ENCODE measurements at regions not wholly inside any gene's neighbourhood (a gene's known extent, or its start where the extent isn't known, plus 50 kb on each side); places are given as distances from the start of the nearest gene placed in this dataset.

GRCh38 chr10:1952126-1953095, 215.1 kb upstream of the ADARB2 start:
- no peaks in the 10 kb centered on the region for H3K4me1 Mint-ChIP-seq
- Histone ChIP-seq H3K4me2 (no peak overlapping the region), H3K4me1 (ENCODE audit: insufficient read depth) (no peaks in the 10 kb centered on the region), H3K4me3 (no peak overlapping the region), H3F3A (replicated peaks; ENCODE audit: low read depth) (no peaks in the 10 kb centered on the region), H3K36me3 (ENCODE audit: insufficient read depth) (no peaks in the 10 kb centered on the region), H3K27me3 (ENCODE audit: insufficient read depth) (no peaks in the 10 kb centered on the region), H2AFZ (no peak overlapping the region), H3K27ac (ENCODE audit: low read depth) (no peak overlapping the region), H3K9me2 (ENCODE audit: insufficient read depth) (no peaks in the 10 kb centered on the region), H3K79me2 (replicated peaks; ENCODE audit: insufficient read depth) (no peaks in the 10 kb centered on the region), H4K20me1 (replicated peaks; ENCODE audit: insufficient read depth) (no peaks in the 10 kb centered on the region)
- TF ChIP-seq POLR2AphosphoS5 (IDR thresholded peaks at IDR 0.05; ENCODE audit: low read depth) (no peak), ZNF331 (CRISPR knock-in tag; IDR thresholded peaks at IDR 0.05; ENCODE audit: low read depth) (no peak), CTCF (conservative IDR thresholded peaks at IDR 0.05; ENCODE audit: low read depth in 2 of 2) (no peak), REST (IDR thresholded peaks at IDR 0.05; ENCODE audit: unreplicated experiment) (no peak), EZH2phosphoT487 (IDR thresholded peaks at IDR 0.05; ENCODE audit: unreplicated experiment) (no peak), CREB1 (CRISPR knock-in tag; IDR thresholded peaks at IDR 0.05; ENCODE audit: low read depth) (no peak), ETS1 (IDR thresholded peaks at IDR 0.05) (no peak), NANOG (IDR thresholded peaks at IDR 0.05; ENCODE audit: borderline replicate concordance) (no peak), JUNB (IDR thresholded peaks at IDR 0.05; ENCODE audit: unreplicated experiment) (no peak), EZH2 (IDR thresholded peaks at IDR 0.05; ENCODE audit: low read depth, unreplicated experiment) (no peak), ZNF114 (CRISPR knock-in tag; IDR thresholded peaks at IDR 0.05) (no peak), STAT1 (IDR thresholded peaks at IDR 0.05; ENCODE audit: unreplicated experiment) (no peak)
- TF ChIP-seq, protein P1, sequence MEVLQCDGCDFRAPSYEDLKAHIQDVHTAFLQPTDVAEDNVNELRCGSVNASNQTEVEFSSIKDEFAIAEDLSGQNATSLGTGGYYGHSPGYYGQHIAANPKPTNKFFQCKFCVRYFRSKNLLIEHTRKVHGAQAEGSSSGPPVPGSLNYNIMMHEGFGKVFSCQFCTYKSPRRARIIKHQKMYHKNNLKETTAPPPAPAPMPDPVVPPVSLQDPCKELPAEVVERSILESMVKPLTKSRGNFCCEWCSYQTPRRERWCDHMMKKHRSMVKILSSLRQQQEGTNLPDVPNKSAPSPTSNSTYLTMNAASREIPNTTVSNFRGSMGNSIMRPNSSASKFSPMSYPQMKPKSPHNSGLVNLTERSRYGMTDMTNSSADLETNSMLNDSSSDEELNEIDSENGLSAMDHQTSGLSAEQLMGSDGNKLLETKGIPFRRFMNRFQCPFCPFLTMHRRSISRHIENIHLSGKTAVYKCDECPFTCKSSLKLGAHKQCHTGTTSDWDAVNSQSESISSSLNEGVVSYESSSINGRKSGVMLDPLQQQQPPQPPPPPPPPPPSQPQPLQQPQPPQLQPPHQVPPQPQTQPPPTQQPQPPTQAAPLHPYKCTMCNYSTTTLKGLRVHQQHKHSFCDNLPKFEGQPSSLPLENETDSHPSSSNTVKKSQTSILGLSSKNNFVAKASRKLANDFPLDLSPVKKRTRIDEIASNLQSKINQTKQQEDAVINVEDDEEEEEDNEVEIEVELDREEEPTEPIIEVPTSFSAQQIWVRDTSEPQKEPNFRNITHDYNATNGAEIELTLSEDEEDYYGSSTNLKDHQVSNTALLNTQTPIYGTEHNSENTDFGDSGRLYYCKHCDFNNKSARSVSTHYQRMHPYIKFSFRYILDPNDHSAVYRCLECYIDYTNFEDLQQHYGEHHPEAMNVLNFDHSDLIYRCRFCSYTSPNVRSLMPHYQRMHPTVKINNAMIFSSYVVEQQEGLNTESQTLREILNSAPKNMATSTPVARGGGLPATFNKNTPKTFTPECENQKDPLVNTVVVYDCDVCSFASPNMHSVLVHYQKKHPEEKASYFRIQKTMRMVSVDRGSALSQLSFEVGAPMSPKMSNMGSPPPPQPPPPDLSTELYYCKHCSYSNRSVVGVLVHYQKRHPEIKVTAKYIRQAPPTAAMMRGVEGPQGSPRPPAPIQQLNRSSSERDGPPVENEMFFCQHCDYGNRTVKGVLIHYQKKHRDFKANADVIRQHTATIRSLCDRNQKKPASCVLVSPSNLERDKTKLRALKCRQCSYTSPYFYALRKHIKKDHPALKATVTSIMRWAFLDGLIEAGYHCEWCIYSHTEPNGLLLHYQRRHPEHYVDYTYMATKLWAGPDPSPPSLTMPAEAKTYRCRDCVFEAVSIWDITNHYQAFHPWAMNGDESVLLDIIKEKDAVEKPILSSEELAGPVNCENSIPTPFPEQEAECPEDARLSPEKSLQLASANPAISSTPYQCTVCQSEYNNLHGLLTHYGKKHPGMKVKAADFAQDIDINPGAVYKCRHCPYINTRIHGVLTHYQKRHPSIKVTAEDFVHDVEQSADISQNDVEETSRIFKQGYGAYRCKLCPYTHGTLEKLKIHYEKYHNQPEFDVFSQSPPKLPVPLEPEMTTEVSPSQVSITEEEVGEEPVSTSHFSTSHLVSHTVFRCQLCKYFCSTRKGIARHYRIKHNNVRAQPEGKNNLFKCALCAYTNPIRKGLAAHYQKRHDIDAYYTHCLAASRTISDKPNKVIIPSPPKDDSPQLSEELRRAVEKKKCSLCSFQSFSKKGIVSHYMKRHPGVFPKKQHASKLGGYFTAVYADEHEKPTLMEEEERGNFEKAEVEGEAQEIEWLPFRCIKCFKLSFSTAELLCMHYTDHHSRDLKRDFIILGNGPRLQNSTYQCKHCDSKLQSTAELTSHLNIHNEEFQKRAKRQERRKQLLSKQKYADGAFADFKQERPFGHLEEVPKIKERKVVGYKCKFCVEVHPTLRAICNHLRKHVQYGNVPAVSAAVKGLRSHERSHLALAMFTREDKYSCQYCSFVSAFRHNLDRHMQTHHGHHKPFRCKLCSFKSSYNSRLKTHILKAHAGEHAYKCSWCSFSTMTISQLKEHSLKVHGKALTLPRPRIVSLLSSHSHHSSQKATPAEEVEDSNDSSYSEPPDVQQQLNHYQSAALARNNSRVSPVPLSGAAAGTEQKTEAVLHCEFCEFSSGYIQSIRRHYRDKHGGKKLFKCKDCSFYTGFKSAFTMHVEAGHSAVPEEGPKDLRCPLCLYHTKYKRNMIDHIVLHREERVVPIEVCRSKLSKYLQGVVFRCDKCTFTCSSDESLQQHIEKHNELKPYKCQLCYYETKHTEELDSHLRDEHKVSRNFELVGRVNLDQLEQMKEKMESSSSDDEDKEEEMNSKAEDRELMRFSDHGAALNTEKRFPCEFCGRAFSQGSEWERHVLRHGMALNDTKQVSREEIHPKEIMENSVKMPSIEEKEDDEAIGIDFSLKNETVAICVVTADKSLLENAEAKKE (CRISPR knock-in tag; IDR thresholded peaks at IDR 0.05): no peak
- no peak for DNase-seq (ENCODE audit: low spot score)
- no peaks in the 10 kb centered on the region for H3K9me3 Mint-ChIP-seq
- no peaks in the 10 kb centered on the region for H3K36me3 Mint-ChIP-seq (ENCODE audit: low read depth)
- ATAC-seq: no peak
- no peak overlapping the region for H3K4me3 Mint-ChIP-seq
- no peak overlapping the region for H3K27ac Mint-ChIP-seq
- peaks cover 7% of the 10 kb centered on the region for H3K27me3 Mint-ChIP-seq (ENCODE audit: insufficient read depth, low read depth, poor library complexity)
